Activated CD4-positive, CD25-positive, alpha-beta regulatory T cell treated with anti-CD3 and anti-CD28 coated beads, Interleukin-2, amount 50 U/mL, for 16 hours (primary cell): ENCODE measurements at regions not wholly inside any gene's neighbourhood (a gene's known extent, or its start where the extent isn't known, plus 50 kb on each side); places are given as distances from the start of the nearest gene placed in this dataset.
"Not testable (repeated sequence)": the region's sequence is repeated elsewhere in the genome, so short reads cannot be mapped to it uniquely, and the experiment has no call there.

Source experiments
- DNase-seq: peaks from one replicate; pipeline ENCODE4 v3.0.0-alpha.2; 2020; ENCODE audit warnings: low read depth, low spot score

DNA sequence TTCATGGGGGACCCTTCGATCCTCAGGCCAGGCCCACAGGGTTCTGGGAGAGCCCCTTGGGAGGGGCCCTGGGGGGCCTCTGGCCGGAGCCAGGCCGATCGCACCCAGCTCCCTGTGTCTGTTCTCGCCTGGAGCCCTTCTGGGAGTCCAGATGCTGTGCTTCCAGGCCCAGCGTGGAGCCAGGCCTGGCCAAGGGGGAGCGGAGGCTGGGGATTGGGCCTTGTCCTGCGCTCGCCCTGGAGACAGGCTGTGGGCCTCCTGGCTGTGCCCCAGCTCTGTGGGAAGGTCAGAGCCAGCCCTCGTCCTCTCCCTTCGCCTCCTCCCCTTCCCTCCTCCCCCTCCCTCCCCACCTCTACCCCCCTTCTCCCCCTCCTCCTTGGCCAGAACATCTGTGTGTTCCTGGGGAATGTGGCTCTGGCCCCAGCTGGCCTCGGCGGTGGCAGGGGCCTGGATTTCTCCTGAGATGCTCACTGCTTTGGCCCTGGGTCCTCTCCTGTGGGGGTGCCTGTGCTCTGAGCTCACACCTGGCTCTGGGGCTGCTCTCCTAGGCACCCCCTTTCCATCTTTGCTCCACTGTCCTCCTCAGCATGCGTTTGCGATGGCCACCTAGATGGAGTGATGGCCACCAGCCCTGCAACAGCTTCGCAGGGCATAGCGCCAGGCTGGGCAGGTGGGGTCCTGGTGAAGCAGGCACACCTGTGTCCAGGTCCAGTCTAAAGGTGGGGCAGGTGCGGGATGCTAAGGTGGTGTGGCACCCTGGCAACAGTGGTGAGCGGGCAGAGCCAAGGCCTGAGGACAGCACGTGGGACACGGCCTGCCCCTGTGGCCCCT is 90.6 kb upstream of the CIBAR2 start:
- no peak for DNase-seq

DNA sequence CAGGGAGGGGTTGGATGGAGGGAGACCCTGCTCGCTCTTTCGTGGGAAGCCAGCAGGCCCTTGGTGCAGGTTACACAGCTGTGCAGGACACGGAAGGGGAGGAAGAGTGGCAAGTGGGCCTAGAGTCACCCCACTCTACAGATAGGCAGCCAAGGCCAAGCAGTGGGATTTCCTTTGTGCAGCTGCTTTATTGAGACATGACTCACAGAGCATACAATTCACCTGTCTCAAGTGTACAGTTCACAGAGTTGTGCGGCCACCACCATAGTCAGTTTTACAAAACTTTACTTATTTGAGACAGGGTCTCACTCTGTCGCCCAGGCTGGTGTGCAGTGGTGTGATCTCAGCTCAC is 91.2 kb upstream of the CIBAR2 start:
- DNase-seq: no peak

DNA sequence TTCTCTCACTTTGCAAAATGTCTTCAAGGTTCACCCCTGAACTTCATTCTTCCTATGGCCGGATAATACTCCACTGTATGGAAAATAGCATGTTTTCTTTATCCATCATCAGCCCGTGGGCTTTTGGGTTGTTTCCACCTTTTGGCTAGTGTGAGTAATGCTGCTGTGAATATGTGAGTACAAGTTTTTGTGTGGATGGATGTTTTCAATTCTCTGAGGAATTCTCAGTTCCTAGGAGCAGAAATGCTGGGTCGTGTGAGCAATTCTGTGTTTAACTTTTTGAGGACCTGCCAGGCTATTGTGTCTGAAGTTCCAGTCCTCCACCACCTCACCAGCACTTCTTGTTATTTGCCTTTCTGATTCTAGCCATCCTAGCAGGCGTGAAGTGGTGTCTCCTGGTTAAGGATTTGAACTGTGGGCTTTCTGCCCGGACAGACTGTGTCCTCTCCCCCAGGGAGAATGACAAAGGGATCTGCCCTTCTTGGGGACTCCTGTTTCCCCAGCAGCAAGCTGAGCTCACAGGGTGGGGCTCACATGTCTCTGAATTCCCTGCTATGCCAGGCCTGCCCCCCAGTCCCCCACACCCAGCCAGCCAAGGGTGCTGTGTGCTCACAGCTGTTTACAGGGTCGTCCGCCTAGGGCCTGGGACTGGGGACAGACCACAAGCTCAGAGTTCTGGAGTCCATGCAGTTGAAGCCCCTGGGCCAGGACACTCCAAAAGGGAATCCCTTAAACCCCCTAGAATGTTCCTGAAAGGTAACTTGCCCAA is 92.2 kb upstream of the CIBAR2 start:
- DNase-seq: no peak

DNA sequence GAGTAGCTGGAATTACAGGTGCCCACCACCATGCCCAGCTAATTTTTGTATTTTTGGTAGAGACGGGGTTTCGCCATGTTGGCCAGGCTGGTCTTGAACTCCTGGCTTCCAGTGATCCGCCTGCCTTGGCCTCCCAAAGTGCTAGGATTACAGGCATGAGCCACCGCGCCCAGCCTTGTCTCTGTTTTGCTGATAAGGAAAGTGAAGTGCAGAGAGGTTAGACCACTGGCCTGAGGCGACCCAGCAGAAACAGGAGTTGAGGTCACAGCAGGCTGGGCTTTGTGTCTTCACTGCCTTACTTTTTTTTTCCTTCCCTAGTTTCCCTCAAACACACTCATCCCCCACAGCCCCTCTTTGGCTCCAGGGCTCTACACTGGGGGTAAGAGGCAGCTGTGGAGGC is 93.0 kb upstream of the CIBAR2 start:
- DNase-seq: not testable (repeated sequence)

DNA sequence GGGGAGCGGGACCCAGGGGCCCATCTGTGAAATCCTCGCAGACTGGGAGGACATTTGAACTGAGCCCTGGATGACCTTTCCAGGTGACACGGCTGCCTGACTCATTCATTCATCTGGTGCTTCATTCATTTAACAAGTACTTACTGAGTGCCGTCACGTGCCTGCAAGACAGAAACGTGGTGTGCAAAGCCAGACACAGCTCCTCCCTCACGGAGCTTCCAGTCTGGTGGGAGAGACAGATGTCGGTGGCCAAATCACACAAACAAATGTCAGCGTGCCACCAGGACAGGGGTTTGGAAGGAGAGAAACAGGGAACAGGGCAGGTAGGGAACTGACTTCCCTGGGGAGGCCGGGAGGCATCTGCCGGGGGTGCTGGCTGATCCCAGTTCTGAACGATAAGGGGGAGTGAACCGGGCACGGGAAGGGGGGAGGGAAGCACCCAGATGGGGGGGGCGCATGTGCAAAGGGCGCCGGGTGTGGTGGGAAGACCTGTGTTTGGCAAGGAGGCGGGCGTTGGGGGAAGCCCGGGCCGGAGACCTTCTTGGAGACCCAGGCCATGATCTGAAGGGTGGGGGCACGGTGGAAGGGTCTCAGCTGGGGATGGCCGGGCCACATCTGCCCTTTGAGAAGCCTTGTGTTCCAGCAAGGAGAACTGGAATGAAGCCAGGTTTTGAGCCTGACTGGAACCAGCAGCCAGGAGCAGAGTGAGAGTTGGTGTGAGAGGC is 93.6 kb upstream of the CIBAR2 start:
- no peak for DNase-seq

DNA sequence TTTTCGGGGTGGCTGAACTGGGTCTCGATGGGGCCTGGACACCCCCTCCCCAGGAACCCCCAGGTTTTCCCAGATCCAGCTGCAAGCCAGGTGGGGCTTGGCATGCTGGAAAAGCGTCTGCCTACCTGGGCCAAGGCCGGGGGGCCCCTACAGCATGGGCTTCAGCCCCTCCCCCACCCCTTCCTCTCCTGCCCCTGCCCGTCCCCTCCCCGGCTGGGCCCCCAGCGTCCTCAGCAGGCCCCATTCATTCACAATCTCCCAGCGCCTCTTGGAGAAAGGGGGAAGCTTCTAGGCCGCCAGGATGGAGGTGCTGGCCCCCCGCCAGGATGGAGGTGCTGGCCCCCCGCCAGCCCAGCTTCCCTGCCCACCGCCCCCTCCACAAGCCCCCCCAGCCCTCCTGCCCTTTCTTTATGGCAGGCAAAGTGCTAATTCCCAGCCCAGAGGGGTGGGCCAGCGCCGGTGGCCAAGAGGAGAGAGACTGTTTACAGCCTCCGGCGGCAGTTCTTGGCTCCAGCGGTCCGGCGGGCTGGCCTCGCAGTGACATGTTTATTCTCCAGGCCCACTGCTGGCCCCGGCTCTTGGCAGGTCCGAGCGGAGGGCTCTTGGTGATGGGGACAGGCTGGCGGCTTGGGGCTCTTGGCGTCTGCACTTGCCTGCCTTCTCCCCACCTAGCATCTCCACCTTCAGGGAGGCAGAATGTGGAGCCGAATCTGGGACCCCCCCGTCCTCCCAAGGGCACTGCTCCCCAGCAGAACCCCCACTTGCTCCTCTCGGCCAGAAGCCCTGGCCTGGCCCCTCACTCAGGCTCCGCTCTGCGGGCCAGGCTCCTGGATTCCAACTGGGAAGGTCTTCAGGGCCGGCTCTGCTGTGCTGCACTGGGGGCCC is 94.4 kb upstream of the CIBAR2 start:
- no peak for DNase-seq

DNA sequence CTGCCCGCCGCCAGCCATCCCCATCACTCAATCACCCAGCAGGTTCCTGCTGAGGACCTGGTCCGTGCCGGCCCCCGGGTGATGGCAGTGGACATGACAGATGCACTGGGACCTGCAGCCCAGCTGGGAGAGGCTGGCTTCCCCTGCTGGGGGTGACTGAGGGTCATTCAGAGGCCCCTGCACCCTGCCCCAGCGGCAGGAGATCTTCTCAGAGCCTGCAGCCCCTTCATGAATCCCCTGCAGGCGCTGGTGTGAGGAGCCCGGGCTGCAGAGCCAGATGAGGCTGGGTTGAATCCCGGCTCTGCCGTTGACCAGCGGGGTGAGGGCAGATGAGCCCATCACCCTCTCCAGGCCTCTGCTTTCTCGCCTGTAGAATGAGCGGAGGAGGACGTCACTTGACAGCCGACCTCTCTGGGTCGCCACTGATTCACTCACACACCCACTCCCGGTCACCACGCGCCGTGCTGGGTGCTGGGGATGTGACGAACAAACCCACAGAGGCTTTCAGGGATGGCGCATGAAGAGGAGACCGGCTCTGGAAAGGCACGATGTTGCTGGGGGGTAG is 95.2 kb upstream of the CIBAR2 start:
- no peak for DNase-seq

DNA sequence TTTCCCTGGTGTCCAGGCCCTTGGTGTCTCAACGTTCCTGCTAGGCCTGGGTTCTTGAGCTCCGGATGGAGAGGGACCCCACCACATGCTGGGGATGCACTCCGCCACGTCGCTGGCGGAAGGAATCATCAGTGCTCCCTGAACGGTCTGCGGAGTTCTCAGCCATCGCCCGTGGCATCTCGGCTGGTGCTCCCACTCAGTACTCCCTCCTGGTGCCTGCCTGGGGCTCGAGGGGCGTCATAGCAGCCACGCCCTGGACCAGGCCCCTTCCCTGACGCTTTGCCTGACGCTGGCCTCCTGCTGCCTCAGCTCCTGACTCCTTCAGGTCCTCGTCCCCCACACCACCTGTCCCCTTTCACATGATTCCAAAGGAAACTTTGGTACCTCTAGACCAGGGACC is 95.9 kb upstream of the CIBAR2 start:
- no peak for DNase-seq

DNA sequence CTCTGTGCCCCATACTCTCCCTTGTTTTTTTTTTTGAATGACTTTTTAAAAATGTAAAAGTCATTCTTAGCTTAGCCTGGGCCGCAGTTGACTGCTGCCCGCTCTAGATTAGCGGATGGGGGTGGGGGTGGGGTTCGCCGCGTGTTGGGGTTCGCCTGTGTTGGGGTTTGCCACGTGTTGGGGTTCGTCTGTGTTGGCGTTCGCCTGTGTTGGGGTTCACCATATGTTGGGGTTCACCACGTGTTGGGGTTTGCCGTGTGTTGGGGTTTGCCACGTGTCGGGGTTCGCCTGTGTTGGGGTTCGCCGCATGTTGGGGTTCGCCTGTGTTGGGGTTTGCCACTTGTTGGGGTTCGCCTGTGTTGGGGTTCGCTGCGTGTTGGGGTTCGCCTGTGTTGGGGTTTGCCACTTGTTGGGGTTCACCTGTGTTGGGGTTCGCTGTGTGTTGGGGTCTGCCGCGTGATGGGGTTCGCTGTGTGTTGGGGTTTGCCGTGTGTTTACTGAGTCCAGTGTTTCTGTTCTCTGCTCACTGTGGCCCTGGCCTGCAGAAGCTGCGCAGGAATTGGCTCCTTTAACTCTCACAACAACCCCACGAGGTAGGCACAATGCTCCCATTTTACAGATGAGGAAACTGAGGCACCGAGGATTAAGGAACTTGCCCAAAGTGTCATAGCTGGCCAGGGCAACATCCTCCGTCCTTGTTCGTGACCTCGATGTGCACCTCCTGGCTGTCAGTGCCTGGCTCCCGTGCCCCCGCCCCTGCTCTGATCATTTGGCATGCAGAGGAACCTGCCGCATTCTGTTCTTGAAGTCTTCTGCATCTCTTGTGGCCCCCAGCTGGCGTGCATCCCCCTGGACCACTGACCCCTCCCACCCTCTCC is 96.6 kb upstream of the CIBAR2 start:
- DNase-seq: no peak

DNA sequence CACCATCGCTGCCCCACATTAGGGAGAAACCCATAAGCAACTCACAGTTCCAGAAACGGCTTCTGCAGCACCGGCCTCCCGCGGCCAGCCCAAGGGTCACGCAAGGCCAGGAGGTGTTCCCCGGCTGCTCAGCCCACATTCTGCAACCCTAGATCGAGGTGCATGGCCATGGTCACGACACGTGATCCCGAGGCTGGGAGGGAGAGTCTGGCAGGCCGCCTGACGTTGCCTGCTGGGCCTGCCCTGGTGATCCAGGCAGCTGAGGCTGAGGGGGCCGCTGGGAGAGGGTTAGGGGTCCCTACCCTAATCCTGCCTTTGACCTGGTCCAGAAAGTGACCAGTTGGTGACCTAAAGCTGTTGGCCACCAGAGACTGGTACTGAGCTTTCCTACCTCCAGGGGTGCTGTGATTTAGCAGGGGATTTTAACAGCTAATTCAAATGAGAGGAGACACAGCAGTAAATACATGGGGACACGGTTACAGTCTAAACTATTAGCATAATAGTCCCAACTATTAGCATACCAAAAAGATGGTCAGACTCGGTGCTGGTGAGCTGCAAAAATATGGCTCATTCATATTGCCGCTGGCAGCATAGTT is 97.4 kb upstream of the CIBAR2 start:
- no peak for DNase-seq

DNA sequence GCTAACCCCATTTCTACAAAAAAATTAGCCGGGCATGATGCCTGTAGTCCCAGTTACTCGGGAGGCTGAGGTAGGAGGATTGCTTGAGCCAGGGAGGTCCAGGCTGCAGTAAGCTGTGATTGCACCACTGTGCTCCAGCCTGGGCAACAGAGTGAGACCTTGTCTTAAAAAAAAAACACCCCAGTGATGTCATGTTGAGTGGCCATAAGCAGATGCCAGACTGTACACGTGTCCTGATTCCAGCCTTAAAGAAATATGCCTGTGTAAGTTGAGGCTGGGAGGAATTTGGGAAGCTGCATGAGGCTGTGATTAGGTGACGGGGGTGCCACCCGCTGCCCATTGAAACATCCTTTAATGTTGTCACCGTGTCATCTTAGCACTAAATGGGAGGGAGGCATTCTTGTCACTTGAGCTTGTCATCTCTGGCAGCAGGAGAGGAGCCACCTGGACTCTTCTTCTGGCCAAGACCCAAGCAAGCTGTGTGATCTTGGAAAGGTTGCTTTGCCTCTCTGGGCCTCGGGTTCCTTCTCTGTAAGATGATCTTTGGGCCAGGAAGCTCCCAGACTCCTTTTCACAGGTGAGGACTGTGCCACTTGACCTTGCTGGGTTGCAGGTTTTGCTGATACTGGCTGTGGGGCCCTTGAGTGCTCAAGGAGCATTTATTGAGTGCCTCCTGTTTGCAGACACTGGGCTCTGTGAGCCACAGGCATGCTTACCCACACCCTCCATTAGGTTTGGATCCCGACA is 98.3 kb upstream of the CIBAR2 start:
- DNase-seq: no peak

DNA sequence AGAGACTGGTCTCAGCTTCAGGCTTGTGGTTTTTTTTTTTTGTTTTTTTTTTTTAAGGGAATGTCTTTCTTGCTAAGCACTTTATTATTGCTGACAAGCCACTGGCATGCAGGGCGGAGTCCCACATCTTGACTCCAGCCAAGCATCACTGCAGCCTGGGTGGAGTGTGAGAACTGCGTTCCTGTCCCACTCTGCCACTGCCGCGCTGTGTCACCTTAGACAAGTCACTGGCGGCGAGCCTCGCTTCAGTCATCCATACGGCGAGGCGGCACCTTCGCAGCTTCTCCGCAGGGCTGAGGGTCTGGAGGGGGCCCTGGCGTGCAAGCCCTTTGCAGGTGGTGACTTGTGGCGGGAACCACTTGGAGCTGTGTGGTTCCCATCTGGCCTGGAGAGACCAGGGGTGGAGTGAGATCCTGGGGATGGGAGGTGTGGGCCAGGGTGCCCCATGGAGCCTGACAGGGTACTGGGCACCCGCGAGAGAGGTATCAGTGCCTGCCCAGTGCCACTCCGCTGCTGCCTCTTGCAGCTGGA is 99.1 kb upstream of the CIBAR2 start:
- DNase-seq: no peak

DNA sequence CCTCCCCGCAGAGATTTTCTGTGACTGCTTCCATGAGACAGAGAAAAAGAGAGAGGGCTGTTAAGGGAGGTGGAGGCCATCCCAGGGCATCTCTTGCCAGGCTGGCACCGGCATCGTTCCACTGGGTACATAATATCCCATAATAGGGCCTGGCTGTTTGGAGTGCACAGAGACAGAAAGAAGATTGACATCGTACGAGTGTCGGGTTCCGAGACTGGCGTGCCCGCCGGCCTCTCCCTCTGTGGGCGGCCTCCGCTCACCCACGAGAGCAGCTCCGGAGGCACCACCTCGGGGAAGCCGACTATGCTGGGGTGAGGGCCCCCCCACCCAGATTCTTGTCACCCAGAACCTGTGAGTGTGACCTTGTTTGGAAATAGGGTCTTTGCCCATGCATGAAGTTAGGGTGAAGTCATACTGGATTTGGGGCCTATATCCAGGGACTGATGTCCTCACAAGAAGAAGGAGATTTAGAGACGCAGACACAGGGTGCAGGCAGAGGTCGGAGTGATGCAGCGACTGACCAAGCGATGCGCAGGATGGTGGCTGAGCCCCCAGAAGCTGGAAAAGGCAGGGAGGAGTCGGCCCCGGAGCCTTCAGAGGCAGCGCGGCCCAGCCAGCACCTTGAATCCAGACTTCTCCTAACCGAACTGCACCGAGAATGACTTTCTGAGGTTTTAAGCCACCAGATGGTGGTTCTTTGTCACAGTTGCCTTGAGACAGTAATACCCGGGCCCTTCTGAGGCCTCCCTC is 101.8 kb upstream of the CIBAR2 start:
- no peak for DNase-seq

DNA sequence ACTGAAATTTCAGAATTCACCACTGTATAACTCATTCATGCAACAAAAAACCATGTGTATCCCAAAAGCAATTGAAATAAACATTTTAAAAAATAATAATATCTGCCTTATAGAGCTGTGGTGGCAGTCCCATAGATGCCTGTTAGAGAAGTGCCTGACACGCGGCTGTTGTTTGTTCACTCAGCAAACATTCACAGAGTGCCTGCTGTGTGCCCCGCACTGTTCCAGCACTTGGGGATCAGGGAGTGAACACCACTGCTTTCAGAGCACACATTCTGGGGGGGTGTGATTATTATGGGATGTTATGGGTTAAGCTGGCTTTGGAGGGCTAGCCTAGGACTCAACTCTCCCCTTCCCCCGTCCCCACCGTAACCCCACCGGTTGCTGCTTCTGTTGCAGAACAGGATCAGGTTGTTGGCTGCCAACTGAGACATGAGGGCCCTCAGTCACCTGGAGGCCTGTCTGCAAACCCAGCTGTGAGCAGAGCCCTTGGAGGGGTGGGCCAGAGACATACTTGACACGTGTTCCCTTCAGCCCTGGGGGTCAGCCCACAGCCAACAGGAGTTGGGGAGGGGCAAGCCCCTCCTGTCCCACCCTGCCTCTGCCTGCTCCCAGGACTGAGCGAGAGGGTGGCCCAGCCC is 103.3 kb upstream of the CIBAR2 start:
- DNase-seq: no peak

DNA sequence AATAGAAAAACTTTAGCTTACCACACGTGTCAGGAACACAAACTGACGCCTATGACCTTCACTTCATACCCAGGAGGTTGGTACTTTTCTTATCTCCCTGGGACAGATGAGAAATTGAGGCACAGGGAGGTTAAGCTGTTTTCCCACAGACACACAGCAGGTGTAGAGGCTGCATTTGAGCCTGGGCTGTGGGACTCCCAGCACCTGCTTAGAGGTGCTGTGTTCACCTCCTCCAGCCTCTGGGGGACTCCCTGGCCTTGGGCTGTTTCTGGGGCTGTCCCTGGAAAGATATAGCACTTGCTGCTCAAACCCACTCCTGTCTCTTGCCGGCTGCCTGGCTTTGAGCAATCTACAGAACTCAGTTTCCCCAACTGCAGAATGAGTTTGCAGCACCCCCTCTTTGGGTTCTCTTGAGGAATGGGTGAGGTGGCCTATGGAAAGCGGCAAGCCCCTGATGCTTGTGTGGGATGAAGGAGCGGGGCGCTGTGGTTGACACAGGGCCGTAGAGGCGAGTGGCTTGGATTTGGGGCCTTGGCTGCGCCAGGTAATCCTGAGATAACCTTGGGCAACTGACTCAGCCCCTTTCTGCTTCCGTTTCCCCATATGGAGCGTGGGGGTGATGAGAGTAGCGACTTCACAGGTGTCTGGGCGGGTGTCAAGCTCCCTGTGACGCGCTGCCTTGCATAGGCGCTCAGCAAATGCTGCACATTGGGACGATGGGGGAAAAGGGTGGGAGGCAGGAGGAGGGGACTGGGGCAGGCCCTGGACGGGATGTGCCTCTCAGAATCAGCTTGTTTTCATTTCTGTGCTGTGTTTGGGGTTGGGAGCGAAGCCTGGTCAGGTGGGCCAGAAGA is 104.5 kb upstream of the CIBAR2 start:
- no peak for DNase-seq

DNA sequence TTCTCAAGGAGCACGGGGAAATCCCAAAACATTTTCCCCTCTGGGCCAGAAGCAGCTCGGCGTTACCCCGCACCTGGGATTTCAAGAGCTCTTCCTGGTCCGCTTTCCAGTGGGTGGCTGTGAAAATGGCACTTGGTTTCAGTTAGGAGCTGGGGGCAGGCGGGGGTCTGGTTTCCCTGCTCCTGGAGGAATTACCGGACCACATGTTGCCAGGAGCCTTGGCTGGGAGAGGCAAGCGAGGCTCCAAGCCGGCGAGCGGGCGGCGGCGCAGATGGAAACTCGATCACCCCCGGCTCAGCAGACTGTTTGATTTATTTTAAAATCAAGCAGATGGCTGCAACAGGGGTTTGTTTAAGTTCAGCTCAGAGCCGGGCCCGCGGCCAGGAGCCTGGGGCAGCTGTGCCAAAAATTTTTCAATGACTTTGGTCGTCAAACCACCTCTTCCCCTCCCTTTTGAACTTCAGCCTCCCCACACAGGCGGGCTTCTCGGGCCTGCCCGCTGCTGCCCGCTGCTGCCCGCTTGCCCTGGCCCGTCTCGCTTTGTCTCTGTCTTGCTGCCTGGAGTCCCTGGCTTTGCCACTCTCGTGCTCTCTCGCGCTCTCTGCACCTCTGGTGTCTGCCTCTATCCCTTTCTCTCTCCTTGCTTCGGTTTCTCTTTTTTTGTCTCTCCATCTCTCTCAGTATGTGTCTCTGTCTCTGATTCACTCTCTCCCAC is 108.0 kb upstream of the CIBAR2 start:
- no peak for DNase-seq
